NCI-H1930 (cell line): ENCODE measurements at regions not wholly inside any gene's neighbourhood (a gene's known extent, or its start where the extent isn't known, plus 50 kb on each side); places are given as distances from the start of the nearest gene placed in this dataset.

ENCODE experiments used
- DNase-seq, 2 experiments: peaks; one replicate each; lab custom pipeline; 2025; lab: John Stamatoyannopoulos, UW

DNA sequence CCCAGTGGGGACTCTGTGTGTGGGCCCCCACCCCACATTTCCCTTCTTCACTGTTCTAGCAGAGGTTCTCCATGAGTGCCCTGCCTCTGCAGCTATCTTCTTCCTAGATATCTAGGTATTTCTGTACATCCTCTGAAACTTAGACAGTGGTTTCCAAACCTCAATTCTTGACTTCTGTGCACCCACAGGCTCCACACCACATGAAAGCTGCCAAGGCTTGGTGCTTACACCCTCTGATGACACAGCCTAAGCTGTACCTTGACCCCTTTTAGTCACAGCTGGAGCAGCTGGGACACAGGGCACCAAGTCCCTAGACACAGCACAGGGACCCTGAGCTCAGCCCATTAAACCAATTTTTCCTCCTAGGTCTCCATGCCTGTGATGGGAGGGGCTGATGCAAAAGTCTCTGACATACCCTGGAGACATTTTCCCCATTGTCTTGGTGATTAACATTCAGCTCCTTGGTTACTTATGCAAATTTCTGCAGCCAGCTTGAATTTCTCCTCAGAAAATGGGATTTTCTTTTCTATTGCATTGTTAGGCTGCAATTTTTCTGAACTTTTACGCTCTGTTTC is 304.5 kb downstream of the OTOL1 start:
- no peak for DNase-seq

- no peak for DNase-seq
Observed at GRCh38 chr3:161818106-161818505, 321.5 kb downstream of the OTOL1 start.

- DNase-seq: peak in 1 of 2 experiments; percentile 26
Observed at GRCh38 chr3:161821591-161821990, 325.0 kb downstream of the OTOL1 start.

- DNase-seq: no peak
Observed at GRCh38 chr3:161822291-161822690, 325.7 kb downstream of the OTOL1 start.

DNA sequence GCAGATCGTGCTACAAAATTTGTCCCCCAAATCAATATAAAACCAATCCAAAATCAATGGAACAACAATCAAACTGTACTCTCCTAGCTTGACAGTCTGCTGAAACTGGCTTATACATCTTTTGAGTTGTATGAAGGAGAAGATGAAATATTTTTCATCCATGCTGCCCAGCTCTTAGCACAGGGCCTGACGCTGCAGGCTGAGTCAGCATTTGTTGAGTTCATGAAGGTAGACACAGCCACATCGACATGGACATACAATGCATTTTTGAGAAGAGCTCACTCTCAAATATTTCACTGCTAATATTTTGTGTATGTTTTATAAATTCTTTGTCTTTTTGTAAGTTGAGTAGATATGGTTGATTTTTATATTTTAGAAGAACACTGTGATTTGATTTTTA is 327.3 kb downstream of the OTOL1 start:
- no peak for DNase-seq

GRCh38 chr3:161838021-161838420 is 341.4 kb downstream of the OTOL1 start:
- DNase-seq: no peak

- no peak for DNase-seq
Observed at GRCh38 chr3:161848376-161848775, 351.8 kb downstream of the OTOL1 start.

- DNase-seq: peak in 1 of 2 experiments; percentile 5
Observed at GRCh38 chr3:161851941-161852566, 355.4 kb downstream of the OTOL1 start.

- DNase-seq: no peak
Observed at GRCh38 chr3:161852744-161853143, 356.1 kb downstream of the OTOL1 start.

GRCh38 chr3:161854232-161854771 is 357.7 kb downstream of the OTOL1 start:
- peak in 1 of 2 experiments; percentile 2 for DNase-seq

- DNase-seq: no peak
Observed at GRCh38 chr3:161859057-161859456, 362.4 kb downstream of the OTOL1 start.

DNA sequence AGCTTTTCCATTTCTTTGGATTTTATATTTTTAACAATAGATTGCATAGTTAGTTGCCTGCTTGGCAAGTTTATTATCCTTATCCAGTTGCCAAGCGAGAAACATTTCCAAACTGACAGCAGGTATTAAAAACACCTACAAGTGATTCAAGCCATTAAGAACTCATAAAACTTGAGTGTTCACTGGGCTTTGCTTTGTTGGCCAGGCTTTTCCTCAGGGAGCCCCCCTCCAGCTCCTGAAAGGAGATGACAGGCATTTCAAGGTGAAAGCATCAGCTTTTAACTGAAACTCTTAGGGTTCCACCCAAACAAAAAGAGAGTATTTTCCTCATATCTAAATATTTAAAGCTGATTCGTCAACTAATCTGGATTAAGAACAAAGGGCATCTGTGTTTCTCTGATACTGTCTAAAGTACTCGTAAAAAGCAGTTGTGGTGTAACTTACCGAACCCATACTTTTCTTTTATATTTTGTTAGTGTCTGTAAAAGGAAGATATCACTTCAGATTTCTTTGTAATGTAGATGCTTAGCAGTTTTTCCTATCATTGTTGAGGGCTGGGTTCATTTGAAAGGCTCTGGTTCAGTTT is 363.4 kb downstream of the OTOL1 start:
- no peak for DNase-seq

GRCh38 chr3:161863775-161864174 is 367.2 kb downstream of the OTOL1 start:
- no peak for DNase-seq

- DNase-seq: no peak
Observed at GRCh38 chr3:161866176-161866575, 369.6 kb downstream of the OTOL1 start.

DNA sequence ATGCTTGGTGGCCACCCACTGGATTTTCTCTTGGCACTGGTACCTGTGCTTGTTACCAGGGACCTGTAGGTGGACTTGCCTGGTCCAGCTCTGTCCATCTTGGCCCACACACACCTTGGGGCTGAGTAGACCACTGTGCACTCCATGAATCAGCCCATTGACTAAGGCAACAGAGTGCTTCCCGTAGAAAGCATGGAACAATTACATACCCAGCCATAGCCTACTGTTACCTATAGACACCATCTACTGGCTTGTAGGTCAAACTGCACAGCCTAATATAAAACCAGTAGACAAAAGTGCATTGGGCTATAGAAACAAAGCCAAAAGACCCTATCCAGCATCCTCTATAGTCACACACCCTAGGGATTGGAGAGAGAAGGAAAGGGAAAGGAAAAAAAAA is 378.9 kb downstream of the OTOL1 start:
- DNase-seq: no peak

- no peak for DNase-seq
Observed at GRCh38 chr3:161879470-161879869, 382.9 kb downstream of the OTOL1 start.

- no peak for DNase-seq
Observed at GRCh38 chr3:161884830-161885229, 388.2 kb downstream of the OTOL1 start.

DNA sequence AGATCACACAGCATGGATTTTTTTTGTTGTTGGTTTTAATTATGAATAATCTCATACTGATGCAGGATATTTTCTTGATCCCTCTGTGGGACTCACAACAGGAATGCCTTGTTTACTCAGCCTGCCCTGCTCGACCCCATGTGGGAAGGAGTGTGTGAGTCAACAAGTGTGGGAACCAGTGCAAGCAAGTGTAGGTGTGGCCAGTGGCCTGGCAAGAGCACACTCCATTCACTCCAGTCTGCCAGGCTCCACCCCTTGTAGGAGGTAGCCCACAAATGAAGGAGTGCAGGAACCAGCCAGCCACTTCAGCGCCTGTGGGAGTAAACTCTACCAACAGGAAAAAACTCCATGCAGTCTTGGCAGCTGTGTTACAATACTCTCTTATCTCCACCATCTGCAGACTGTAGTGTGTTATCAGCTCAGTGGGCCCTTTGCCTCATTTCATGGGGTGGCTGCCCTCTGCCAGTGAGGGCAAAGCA is 393.6 kb downstream of the OTOL1 start:
- no peak for DNase-seq

DNA sequence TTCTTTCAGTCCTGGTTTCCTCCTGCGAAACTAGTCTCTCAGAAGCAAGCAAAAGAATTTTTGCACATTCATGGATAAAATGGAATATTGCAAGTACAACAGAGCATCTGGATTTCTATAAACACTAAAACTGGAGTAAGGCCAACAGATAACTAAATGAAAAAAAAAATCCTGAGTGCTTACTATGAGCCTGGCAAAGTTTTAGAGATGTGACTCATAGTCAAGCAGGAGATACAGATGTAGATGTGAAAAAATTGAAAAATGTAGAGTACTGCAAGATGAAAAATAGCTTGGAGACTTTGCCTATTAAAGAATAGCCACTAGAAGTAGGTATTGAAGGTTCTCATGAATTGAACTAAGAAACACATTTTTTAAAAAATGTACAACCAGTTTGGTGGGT is 397.4 kb downstream of the OTOL1 start:
- no peak for DNase-seq

GRCh38 chr3:161894657-161895056 is 398.0 kb downstream of the OTOL1 start:
- DNase-seq: no peak

GRCh38 chr3:161905520-161906132 is 409.0 kb downstream of the OTOL1 start:
- no peak for DNase-seq

DNA sequence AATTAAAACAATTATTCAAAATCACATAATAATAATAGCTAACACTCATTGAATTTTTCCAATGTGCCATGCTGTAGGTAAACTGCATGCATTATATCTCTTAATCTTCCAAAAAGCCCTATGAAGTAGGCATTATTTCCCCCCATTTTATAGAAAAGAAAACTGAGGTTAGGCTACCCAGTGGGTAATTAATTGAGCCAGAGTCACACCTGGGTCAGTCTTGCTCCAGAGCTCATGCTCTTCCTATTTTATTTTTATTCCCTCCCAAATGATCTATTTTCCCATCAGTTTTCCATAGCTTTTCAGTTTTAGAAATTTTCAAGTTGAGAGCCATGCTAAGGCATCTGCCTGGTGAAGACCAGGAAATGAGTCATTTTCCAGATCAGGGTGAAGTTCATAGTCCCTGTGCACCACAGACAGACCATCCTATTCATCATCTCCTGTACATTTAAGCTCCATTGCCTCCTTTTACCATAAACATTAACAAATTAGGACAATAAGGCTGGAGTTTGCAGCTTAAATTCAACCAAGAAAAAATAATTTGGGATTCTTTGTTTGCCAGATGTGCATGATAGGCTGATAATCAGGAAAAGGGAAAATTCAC is 417.3 kb downstream of the OTOL1 start:
- no peak for DNase-seq
